ENCODE measurements at regions not wholly inside any gene's neighbourhood (a gene's known extent, or its start where the extent isn't known, plus 50 kb on each side); places are given as distances from the start of the nearest gene placed in this dataset.

DNA sequence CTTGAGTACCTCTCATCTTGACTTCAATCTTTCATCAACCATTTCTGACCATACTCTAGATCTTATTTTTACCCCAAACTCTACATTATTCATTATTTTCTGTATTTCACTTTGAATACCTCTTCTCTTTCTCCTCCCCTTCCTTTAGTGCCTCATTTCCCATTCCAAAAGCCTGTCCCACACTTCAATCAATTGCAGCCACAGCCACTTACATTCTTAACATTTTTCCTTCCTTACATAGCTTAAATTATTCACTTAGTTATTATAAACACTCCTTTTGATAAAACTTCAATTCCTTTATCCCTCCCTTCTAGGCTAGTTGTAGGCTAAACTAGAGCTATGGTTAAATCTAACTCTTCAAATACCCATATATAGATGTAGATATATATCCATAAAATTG is 344.0 kb downstream of the PRR16 start:
- Histone ChIP-seq H3K36me3 (no peaks in the 10 kb centered on the region), H3K27ac (no peak overlapping the region), H3K4me1 (peaks cover 0 to 6% (median 0%) of the 10 kb centered on the region in 12 donors), H3K27me3 (no peaks in the 10 kb centered on the region), H3K4me3 (no peak overlapping the region), H3K9me3 (peaks cover 0 to 9% (median 0%) of the 10 kb centered on the region in 12 donors)
- no peak for TF ChIP-seq POLR2A (IDR thresholded peaks at IDR 0.05)
- TF ChIP-seq, protein P1, sequence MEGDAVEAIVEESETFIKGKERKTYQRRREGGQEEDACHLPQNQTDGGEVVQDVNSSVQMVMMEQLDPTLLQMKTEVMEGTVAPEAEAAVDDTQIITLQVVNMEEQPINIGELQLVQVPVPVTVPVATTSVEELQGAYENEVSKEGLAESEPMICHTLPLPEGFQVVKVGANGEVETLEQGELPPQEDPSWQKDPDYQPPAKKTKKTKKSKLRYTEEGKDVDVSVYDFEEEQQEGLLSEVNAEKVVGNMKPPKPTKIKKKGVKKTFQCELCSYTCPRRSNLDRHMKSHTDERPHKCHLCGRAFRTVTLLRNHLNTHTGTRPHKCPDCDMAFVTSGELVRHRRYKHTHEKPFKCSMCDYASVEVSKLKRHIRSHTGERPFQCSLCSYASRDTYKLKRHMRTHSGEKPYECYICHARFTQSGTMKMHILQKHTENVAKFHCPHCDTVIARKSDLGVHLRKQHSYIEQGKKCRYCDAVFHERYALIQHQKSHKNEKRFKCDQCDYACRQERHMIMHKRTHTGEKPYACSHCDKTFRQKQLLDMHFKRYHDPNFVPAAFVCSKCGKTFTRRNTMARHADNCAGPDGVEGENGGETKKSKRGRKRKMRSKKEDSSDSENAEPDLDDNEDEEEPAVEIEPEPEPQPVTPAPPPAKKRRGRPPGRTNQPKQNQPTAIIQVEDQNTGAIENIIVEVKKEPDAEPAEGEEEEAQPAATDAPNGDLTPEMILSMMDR (IDR thresholded peaks at IDR 0.05): no peak
- intact Hi-C loops (cut with DNase I): loop anchor here in 9 of 10 donors (5.0 to 10.0 kb wide), 6 partner anchors 333 to 1333 kb away; partner anchors contain the start of gene PRR16 (in 4 of the 9)
- no peak for ATAC-seq
- DNase-seq: no peak

DNA sequence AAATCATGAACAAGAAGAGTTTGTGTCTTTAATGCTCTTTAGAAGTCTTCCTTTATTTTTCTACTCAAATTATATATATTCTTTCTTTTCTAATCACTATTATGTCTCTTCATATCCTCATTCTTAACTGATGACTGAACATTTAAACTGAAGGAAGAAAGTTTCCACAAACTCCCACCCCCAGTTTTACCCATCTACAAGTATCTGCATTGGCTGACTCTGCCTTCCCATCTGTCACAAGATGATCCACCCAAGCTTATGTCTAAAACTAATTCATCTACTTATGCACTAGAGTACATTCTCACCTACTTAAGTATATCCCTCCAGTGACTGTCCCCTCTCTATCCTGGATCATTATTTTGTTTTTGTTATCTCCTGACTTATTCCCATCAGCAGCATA is 344.5 kb downstream of the PRR16 start:
- ATAC-seq (no peak), DNase-seq (no peak)
- Histone ChIP-seq H3K4me1 (peaks cover 0 to 6% (median 0%) of the 10 kb centered on the region in 12 donors), H3K4me3 (no peak overlapping the region), H3K36me3 (no peaks in the 10 kb centered on the region), H3K27me3 (no peaks in the 10 kb centered on the region), H3K27ac (no peak overlapping the region), H3K9me3 (peaks cover 0 to 11% (median 0%) of the 10 kb centered on the region in 12 donors)
- intact Hi-C loops (cut with DNase I): loop anchor here in 9 of 10 donors (5.0 to 10.0 kb wide), 6 partner anchors 334 to 1334 kb away; partner anchors contain the start of gene PRR16 (in 4 of the 9)
- no peak for TF ChIP-seq POLR2A (IDR thresholded peaks at IDR 0.05)
- TF ChIP-seq, protein P1 (IDR thresholded peaks at IDR 0.05): no peak

DNA sequence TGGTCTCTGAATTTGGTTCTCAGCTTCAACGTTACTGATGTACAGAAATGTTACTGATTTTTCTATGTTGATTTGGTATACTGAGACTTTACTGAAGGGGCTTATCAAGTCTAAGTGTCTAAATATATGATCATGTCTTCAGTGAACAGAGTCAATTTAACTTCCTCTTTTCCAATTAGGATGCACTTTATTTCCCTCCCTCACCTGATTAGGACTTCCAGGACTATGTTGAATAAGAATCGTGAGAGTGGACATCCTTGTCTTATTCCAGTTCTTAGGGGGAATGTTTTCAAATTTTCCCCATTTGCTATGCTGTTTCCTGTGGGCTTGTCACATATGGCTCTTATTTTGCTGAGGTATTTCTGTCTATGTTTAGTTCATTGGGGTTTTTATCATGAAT is 349.5 kb downstream of the PRR16 start:
- TF ChIP-seq, protein P1 (IDR thresholded peaks at IDR 0.05): no peak
- TF ChIP-seq POLR2A (IDR thresholded peaks at IDR 0.05): no peak
- DNase-seq (no peak), ATAC-seq (no peak)
- Histone ChIP-seq H3K27ac (no peak overlapping the region), H3K4me1 (no peaks in the 10 kb centered on the region), H3K36me3 (no peaks in the 10 kb centered on the region), H3K4me3 (no peak overlapping the region), H3K9me3 (peaks cover 0 to 14% (median 0%) of the 10 kb centered on the region in 12 donors), H3K27me3 (no peaks in the 10 kb centered on the region)
- intact Hi-C loops (cut with DNase I): loop anchor here in 3 of 10 donors (10.0 kb wide), 1 partner anchor 1061 kb away; no protein-coding TSS in a partner anchor
- 77 to 86% (median 80%) methylated on average over 2 of the region's 2 CpGs for WGBS, 4 donors

DNA sequence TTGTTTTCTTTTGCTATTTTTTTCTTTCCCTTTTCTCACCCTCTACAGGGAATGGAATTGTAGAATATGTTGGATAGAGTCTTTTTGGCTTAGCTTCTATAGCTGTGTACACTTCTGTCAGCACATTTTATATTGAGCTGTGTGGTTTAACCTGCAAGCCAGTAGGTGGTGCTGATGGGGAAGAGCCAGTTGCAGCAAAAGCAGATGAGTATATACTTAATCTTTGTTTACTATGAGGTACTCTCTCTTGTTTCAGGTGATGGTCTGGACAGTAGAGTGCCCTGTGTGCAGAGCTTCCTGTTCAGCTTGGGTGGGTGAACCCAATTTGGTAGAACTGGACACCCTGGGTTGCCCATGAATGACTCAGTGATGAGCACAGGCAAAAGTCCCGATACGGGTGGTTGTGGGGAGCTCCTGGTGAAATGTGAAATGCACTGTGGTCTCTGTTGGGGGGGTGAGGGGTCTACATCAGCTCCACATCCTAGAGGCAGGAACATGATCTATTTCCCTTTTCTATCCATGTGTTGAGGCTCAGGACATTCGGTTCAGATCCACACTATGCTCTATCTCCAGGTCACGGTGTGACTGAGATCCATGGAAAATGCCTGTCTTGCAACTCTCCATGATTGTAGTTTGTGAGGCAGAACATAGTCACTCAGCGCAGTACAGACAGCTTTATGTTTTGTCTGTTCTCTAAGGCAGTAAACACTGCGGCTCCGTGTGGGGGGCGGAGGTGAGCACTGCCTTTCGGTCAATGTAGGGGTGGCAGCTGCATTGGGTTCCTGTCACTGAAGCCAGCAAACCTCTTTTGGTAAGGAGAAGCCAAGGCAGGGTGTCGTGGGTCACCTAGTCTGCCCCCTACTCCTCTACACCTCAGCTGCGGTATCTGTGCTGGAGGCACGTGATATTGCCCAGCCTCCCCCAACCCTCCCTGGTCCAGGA is 353.2 kb downstream of the PRR16 start:
- no peaks in the 10 kb centered on the region for H3K4me1 ChIP-seq
- ATAC-seq (peak in 2 of 4 donors; percentile 46 to 51), DNase-seq (no peak)
- peaks cover 0 to 13% (median 0%) of the 10 kb centered on the region in 12 donors for H3K9me3 ChIP-seq
- no peak overlapping the region for H3K27ac ChIP-seq
- WGBS, 4 donors: 85 to 93% (median 91%) methylated on average over 10 to 12 of the region's 12 CpGs
- no peaks in the 10 kb centered on the region for H3K36me3 ChIP-seq
- intact Hi-C loops (cut with DNase I): loop anchor here in 4 of 10 donors (5.0 to 10.0 kb wide), 2 partner anchors 1057 to 1130 kb away; no protein-coding TSS in a partner anchor
- H3K4me3 ChIP-seq: no peak overlapping the region
- TF ChIP-seq POLR2A (IDR thresholded peaks at IDR 0.05): no peak
- TF ChIP-seq, protein P1 (IDR thresholded peaks at IDR 0.05): peak in 7 of 12 donors; percentile 11 to 47 (median 25)
- no peaks in the 10 kb centered on the region for H3K27me3 ChIP-seq

Measured in heart left ventricle (tissue), 16 donors.